NCI-H2227 (cell line): ENCODE measurements at regions not wholly inside any gene's neighbourhood (a gene's known extent, or its start where the extent isn't known, plus 50 kb on each side); places are given as distances from the start of the nearest gene placed in this dataset.

Source experiments
- DNase-seq: peaks from one replicate; lab custom pipeline; 2025; ENCODE audit not compliant: unreplicated experiment; lab: John Stamatoyannopoulos, UW

- no peak for DNase-seq
Measured at GRCh38 chr20:48070991-48071652, 285.8 kb upstream of the SULF2 start.

GRCh38 chr20:48069596-48069995 lies 284.3 kb upstream of the SULF2 start:
- DNase-seq, result no peak

- DNase-seq, result no peak
Measured at GRCh38 chr20:48066851-48067250, 281.6 kb upstream of the SULF2 start.

- DNase-seq, result no peak
Measured at GRCh38 chr20:48066246-48066645, 281.0 kb upstream of the SULF2 start.

GRCh38 chr20:48065833-48066232 lies 280.6 kb upstream of the SULF2 start:
- DNase-seq, result no peak

GRCh38 chr20:48064929-48065328 lies 279.6 kb upstream of the SULF2 start:
- DNase-seq, result no peak

- no peak for DNase-seq
Measured at GRCh38 chr20:48060841-48061720, 275.8 kb upstream of the SULF2 start.

GRCh38 chr20:48058611-48059559 lies 273.6 kb upstream of the SULF2 start:
- DNase-seq, result no peak

GRCh38 chr20:48057739-48058138 lies 272.5 kb upstream of the SULF2 start:
- DNase-seq, result no peak

- no peak for DNase-seq
Measured at GRCh38 chr20:48057251-48057650, 272.0 kb upstream of the SULF2 start.

- no peak for DNase-seq
Measured at GRCh38 chr20:48056218-48056617, 270.9 kb upstream of the SULF2 start.

- no peak for DNase-seq
Measured at GRCh38 chr20:48054051-48054450, 268.8 kb upstream of the SULF2 start.

- peak; percentile 8 for DNase-seq
Measured at GRCh38 chr20:48052475-48052835, 267.2 kb upstream of the SULF2 start.

- no peak for DNase-seq
Measured at GRCh38 chr20:48051794-48052474, 266.7 kb upstream of the SULF2 start.

- DNase-seq, result no peak
Measured at GRCh38 chr20:48049641-48050040, 264.4 kb upstream of the SULF2 start.

- no peak for DNase-seq
Measured at GRCh38 chr20:48049171-48049570, 263.9 kb upstream of the SULF2 start.

GRCh38 chr20:48047447-48047846 lies 262.2 kb upstream of the SULF2 start:
- DNase-seq, result no peak

- DNase-seq, result no peak
Measured at GRCh38 chr20:48042628-48043027, 257.3 kb upstream of the SULF2 start.

- no peak for DNase-seq
Measured at GRCh38 chr20:48041078-48041780, 255.9 kb upstream of the SULF2 start.

GRCh38 chr20:48040491-48040890 lies 255.2 kb upstream of the SULF2 start:
- no peak for DNase-seq
